ENCODE measurements at regions not wholly inside any gene's neighbourhood (a gene's known extent, or its start where the extent isn't known, plus 50 kb on each side); places are given as distances from the start of the nearest gene placed in this dataset.

DNA sequence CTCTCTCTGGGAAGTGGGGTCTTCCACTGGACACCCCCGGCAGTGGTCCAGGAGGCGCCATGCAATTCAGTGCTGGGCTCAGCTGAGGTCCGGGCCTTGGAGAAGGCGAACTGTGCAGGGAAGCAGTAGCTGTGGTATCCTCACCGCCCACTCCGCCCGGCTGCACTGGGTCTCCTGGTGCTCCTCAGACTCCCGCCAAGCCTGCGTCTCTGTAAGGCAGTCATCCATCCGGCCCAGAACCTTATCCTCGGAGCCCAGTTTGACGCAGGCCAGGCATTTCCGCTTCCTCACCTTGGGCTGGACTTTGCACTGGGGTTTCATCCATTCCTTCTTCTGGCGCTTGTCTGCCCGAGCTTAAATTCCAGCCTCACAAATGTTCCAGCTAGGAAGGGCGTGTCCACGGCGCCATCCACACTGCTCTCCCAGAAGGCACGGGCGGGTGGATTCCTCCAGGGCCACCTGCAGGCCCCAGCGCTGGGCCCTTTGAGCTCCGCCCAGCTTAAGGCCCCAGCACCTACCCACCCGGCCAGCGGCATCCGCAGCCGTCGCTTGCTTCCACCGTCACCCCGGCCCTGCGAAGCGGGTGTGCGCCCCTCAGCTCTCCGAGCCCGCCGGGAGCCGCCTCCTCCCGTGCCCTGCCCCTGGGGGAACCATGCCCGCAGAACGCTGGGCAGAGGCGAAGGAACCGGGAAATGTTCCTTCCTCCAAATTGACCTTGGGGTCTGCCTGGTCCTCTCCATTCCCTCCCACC is 1884.8 kb downstream of the TP53TG3F start (continued):
- TF ChIP-seq, protein P1, sequence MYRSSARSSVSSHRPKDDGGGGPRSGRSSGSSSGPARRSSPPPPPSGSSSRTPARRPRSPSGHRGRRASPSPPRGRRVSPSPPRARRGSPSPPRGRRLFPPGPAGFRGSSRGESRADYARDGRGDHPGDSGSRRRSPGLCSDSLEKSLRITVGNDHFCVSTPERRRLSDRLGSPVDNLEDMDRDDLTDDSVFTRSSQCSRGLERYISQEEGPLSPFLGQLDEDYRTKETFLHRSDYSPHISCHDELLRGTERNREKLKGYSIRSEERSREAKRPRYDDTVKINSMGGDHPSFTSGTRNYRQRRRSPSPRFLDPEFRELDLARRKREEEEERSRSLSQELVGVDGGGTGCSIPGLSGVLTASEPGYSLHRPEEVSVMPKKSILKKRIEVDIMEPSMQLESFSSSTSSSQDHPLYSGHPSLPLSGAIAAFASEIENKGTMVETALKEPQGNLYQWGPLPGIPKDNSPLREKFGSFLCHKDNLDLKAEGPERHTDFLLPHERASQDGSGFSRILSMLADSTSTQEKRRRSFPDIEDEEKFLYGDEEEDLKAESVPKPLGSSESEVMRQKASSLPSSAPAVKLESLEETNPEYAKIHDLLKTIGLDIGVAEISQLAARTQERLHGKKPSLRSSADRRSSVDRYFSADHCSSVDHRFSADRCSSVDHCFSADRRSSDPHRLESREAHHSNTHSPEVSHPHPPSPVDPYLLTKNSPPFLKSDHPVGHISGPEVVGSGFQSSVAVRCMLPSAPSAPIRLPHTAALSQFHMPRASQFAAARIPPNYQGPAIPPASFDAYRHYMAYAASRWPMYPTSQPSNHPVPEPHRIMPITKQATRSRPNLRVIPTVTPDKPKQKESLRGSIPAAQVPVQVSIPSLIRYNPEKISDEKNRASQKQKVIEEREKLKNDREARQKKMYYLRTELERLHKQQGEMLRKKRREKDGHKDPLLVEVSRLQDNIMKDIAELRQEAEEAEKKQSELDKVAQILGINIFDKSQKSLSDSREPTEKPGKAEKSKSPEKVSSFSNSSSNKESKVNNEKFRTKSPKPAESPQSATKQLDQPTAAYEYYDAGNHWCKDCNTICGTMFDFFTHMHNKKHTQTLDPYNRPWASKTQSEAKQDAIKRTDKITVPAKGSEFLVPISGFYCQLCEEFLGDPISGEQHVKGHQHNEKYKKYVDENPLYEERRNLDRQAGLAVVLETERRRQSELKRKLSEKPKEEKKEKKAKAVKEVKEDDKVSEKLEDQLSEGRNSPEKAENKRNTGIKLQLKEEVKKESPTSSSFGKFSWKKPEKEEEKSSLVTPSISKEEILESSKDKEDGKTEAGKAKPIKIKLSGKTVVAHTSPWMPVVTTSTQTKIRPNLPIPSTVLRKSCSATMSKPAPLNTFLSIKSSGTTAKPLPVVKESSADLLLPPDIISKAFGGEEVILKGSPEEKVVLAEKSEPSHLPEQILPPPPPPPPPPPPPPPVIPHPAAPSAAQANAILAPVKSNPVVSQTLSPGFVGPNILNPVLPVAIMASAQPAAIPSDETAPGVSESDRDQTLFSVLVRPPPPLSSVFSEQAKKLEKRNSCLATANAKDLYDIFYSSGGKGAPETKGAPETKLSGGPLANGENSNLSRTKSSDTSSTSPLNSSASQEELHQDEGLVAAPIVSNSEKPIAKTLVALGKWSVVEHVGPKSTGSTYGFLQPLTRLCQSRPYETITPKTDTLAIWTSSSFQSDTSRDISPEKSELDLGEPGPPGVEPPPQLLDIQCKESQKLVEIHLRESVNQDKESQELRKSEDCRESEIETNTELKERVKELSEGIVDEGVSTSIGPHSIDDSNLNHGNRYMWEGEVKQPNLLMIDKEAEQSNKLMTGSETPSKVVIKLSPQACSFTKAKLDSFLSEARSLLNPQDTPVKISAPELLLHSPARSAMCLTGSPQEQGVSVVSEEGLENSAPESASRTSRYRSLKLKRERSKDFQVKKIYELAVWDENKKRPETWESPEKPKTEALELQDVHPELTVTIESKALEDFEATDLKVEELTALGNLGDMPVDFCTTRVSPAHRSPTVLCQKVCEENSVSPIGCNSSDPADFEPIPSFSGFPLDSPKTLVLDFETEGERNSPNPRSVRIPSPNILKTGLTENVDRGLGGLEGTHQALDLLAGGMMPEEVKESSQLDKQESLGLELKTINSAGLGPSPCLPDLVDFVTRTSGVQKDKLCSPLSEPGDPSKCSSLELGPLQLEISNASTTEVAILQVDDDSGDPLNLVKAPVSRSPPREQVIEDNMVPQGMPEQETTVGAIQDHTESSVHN (IDR thresholded peaks at IDR 0.05; ENCODE audit: borderline replicate concordance in 1 of 2, low read depth in 1 of 2) = no peak

All from K562 (cell line).